ENCODE measurements at regions not wholly inside any gene's neighbourhood (a gene's known extent, or its start where the extent isn't known, plus 50 kb on each side); places are given as distances from the start of the nearest gene placed in this dataset.

GRCh38 chr6:1162367-1163275, 149.3 kb upstream of the FOXQ1 start:
- TF ChIP-seq EZH2 (IDR thresholded peaks at IDR 0.05; ENCODE audit: insufficient read depth, poor library complexity, severe bottlenecking) (no peak), EZH2phosphoT487 (IDR thresholded peaks at IDR 0.05; ENCODE audit: insufficient read depth, low read depth) (no peak)

All from GM23248 (cell line).